HEK293 (cell line): ENCODE measurements at regions not wholly inside any gene's neighbourhood (a gene's known extent, or its start where the extent isn't known, plus 50 kb on each side); places are given as distances from the start of the nearest gene placed in this dataset.

Source experiments
- CTCF ChIA-PET: fragments of 350-600 bp; formaldehyde crosslinking; extraction: SDS; loops from one replicate; lab custom pipeline; 2021; ENCODE audit warnings: antibody characterized with exemption; lab: Yijun Ruan, JAX
- POLR2A ChIA-PET: fragments of 300-600 bp; formaldehyde crosslinking; extraction: SDS; loops from one replicate; lab custom pipeline; 2020; ENCODE audit warnings: antibody characterized with exemption, inconsistent platforms; lab: Yijun Ruan, JAX
- H3K27ac ChIP-seq: fragments of 200-500 bp; sonication (Bioruptor generic); 2 replicates; pipeline ENCODE4 v1.5.1; 2014; ENCODE audit warnings: low read depth, low read length, control low read depth, inconsistent platforms; ENCODE audit errors: extremely low read depth
- H3K36me3 ChIP-seq, 2 experiments: fragments of 200-500 bp in 1 of 2; sonication (Bioruptor generic) in 1 of 2; 1 replicate in 1 of 2; 2 replicates in 1 of 2; pipeline ENCODE4 v1.5.1; 2014 to 2017; ENCODE audit warnings: inconsistent platforms in 2 of 2, low read length in 2 of 2; ENCODE audit not compliant: control insufficient read depth in 2 of 2, insufficient read depth in 1 of 2
- H3K4me1 ChIP-seq: fragments of 200-500 bp; sonication (Bioruptor generic); 2 replicates; pipeline ENCODE4 v1.5.1; 2014; ENCODE audit warnings: mild to moderate bottlenecking, low read length, inconsistent platforms; ENCODE audit not compliant: control insufficient read depth, insufficient read depth
- H3K4me3 ChIP-seq: 2 replicates; pipeline ENCODE4 v1.5.1; 2011; ENCODE audit warnings: low read depth, mild to moderate bottlenecking, control low read depth, low read length, moderate library complexity
- H3K9me3 ChIP-seq: fragments of 200-500 bp; sonication (Bioruptor generic); 2 replicates; pipeline ENCODE4 v1.5.1; 2014; ENCODE audit warnings: low read depth, low read length, inconsistent platforms; ENCODE audit not compliant: control insufficient read depth, insufficient read depth
- BCL11A ChIP-seq: fragments of 450-650 bp; formaldehyde crosslinking; IDR thresholded peaks from 2 replicates; pipeline ENCODE4 v1.5.1; 2016; ENCODE audit warnings: low read depth, missing biosample characterization, missing genetic modification characterization
- GLI4 ChIP-seq: fragments of 450-650 bp; formaldehyde crosslinking; IDR thresholded peaks from 2 replicates; pipeline ENCODE4 v1.5.1; 2016; ENCODE audit warnings: missing biosample characterization, missing genetic modification characterization
- IKZF3 ChIP-seq: fragments of 450-650 bp; IDR thresholded peaks from 2 replicates; pipeline ENCODE4 v1.5.0; 2018; ENCODE audit warnings: missing biosample characterization, mild to moderate bottlenecking, missing genetic modification characterization, moderate library complexity
- SP7 ChIP-seq: fragments of 450-650 bp; formaldehyde crosslinking; IDR thresholded peaks from 2 replicates; pipeline ENCODE4 v1.5.1; 2016; ENCODE audit warnings: missing biosample characterization, missing genetic modification characterization
- ZBTB48 ChIP-seq: fragments of 450-650 bp; formaldehyde crosslinking; IDR thresholded peaks from 2 replicates; pipeline ENCODE4 v1.5.1; 2016; ENCODE audit warnings: missing biosample characterization, missing genetic modification characterization
- ZFP37 ChIP-seq: fragments of 450-650 bp; formaldehyde crosslinking; IDR thresholded peaks from 2 replicates; pipeline ENCODE4 v1.5.1; 2016; ENCODE audit warnings: missing biosample characterization, missing genetic modification characterization
- ZNF2 ChIP-seq: fragments of 450-650 bp; formaldehyde crosslinking; IDR thresholded peaks from 2 replicates; pipeline ENCODE4 v1.5.1; 2016; ENCODE audit warnings: missing biosample characterization, missing genetic modification characterization
- ZNF335 ChIP-seq: fragments of 450-650 bp; formaldehyde crosslinking; conservative IDR thresholded peaks from 2 replicates; pipeline ENCODE4 v1.5.1; 2016; ENCODE audit warnings: missing biosample characterization, missing genetic modification characterization
- ZNF558 ChIP-seq: fragments of 450-650 bp; formaldehyde crosslinking; IDR thresholded peaks from 2 replicates; pipeline ENCODE4 v1.5.1; 2016; ENCODE audit warnings: missing biosample characterization, missing genetic modification characterization
- ZNF560 ChIP-seq: fragments of 450-650 bp; formaldehyde crosslinking; IDR thresholded peaks from 2 replicates; pipeline ENCODE4 v1.5.1; 2017; ENCODE audit warnings: missing biosample characterization, missing genetic modification characterization, borderline replicate concordance
- ZNF561 ChIP-seq: fragments of 450-650 bp; IDR thresholded peaks from 2 replicates; pipeline ENCODE4 v1.5.1; 2018; ENCODE audit warnings: missing biosample characterization, missing genetic modification characterization, borderline replicate concordance
- ZNF623 ChIP-seq: fragments of 450-650 bp; formaldehyde crosslinking; IDR thresholded peaks from 2 replicates; pipeline ENCODE4 v1.5.1; 2016; ENCODE audit warnings: missing biosample characterization, missing genetic modification characterization
- ZNF837 ChIP-seq: fragments of 450-650 bp; formaldehyde crosslinking; IDR thresholded peaks from 2 replicates; pipeline ENCODE4 v1.5.1; 2016; ENCODE audit warnings: missing biosample characterization, missing genetic modification characterization
- ZXDB ChIP-seq: fragments of 450-650 bp; formaldehyde crosslinking; IDR thresholded peaks from 2 replicates; pipeline ENCODE4 v1.5.1; 2016; ENCODE audit warnings: missing biosample characterization, missing genetic modification characterization
- TF ChIP-seq, protein P1 (sequence below): fragments of 450-650 bp; formaldehyde crosslinking; IDR thresholded peaks from 2 replicates; pipeline ENCODE4; 2016; ENCODE audit warnings: missing biosample characterization, missing genetic modification characterization
- TF ChIP-seq, protein P2 (sequence below): fragments of 450-650 bp; formaldehyde crosslinking; IDR thresholded peaks from 2 replicates; pipeline ENCODE4 v1.5.1; 2016; ENCODE audit warnings: missing biosample characterization, missing genetic modification characterization
- TF ChIP-seq, protein P3 (sequence below): fragments of 450-650 bp; formaldehyde crosslinking; IDR thresholded peaks from 2 replicates; pipeline ENCODE4 v1.5.1; 2017; ENCODE audit warnings: missing biosample characterization, missing genetic modification characterization

DNA sequence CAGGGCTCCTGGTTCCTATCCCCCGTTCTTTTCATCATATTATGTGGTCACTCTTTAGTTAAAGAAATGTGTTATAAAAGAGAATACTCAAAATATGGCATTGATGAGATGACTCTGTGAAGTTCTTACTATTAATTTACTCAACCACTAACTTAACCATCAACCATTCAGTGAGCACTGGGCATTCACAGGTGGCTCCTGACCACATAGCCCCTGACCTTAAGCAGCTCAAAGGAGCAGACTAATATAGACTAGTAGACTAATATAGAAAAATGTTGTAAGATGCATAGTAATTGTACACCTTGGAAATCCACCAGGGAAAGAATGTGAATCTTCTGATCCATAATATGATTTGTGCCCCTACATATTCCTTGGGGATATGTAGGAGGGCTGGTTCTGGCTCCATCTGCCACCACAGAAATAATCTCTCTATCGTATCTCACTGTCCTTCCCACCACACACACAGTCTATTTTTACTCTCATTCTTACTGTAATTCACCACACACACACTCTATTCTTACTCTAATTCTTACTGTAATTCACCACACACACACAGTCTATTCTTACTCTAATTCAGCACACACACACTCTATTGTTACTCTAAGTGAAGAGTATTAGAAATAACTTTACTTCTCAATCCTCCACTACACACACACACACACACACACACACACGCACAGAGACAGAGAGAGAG is 188.9 kb upstream of the ITGA4 start (continued):
- TF ChIP-seq ZNF560 (tag by site-specific recombination), result no peak
- TF ChIP-seq ZNF335 (tag by site-specific recombination), result no peak
- no peak for TF ChIP-seq ZNF558 (tag by site-specific recombination)
- TF ChIP-seq BCL11A (tag by site-specific recombination), result no peak
- TF ChIP-seq ZXDB (tag by site-specific recombination), result no peak
- TF ChIP-seq GLI4 (tag by site-specific recombination), result no peak
- TF ChIP-seq, protein P1, sequence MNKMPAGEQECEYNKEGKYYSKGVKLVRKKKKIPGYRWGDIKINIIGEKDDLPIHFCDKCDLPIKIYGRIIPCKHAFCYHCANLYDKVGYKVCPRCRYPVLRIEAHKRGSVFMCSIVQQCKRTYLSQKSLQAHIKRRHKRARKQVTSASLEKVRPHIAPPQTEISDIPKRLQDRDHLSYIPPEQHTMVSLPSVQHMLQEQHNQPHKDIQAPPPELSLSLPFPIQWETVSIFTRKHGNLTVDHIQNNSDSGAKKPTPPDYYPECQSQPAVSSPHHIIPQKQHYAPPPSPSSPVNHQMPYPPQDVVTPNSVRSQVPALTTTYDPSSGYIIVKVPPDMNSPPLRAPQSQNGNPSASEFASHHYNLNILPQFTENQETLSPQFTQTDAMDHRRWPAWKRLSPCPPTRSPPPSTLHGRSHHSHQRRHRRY (tag by site-specific recombination), result no peak
- no peak for TF ChIP-seq SP7 (tag by site-specific recombination)
- no peak for TF ChIP-seq ZNF623 (tag by site-specific recombination)
- TF ChIP-seq ZFP37 (tag by site-specific recombination), result no peak
- no peak for TF ChIP-seq ZNF837 (tag by site-specific recombination)

DNA sequence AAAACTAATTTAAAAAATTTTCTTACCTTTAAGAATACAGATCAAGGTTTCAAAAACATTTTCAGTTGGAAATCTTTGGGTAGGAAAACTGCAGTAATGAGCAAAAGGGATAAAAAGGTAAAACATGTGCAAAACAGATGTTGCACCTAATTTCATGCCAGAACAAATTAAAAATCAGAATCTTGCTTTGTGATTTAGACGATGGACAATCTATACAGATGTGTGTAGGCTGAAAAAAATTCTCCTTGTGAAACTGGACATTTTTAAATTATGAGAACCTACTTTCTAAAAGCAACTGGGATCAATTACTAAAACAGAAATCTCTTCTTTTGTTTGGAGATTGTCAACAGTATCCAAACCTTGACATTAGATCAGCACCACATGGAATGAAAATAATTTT is 183.2 kb upstream of the ITGA4 start:
- no peaks in the 10 kb centered on the region for H3K4me1 ChIP-seq
- CTCF ChIA-PET, result no interaction called here
- TF ChIP-seq ZNF2 (tag by site-specific recombination), result no peak
- TF ChIP-seq IKZF3, result no peak
- TF ChIP-seq ZNF561, result no peak
- no peaks in the 10 kb centered on the region for H3K36me3 ChIP-seq
- H3K27ac ChIP-seq, result no peak overlapping the region
- POLR2A ChIA-PET, result no interaction called here
- no peaks in the 10 kb centered on the region for H3K9me3 ChIP-seq
- H3K4me3 ChIP-seq, result no peak overlapping the region

DNA sequence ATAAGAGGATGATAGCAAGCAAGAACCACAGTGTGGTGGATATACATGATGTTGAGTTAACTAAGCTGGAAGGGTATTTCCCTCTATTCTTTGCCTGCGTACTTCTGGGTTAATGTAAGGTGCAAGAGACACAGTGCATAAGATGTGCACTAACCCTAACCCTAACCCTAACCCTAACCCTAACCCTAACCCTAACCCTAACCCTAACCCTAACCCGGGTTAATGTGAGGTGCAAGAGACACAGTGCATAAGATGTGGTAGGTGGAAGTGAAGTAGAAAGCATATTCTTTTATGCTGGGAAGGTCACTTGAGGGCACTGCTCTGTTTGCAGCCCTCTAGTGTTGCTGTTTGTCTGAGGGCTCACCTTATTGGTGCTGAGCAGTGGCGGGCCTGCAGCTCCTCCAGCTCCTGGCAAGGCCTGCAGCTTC is 181.5 kb upstream of the ITGA4 start:
- Histone ChIP-seq H3K27ac (no peak overlapping the region), H3K4me1 (no peaks in the 10 kb centered on the region), H3K4me3 (no peak overlapping the region), H3K36me3 (no peaks in the 10 kb centered on the region), H3K9me3 (no peaks in the 10 kb centered on the region)
- TF ChIP-seq ZBTB48 (tag by site-specific recombination), result peak; percentile 44; the same call in 1 of the 2 replicates
- TF ChIP-seq, protein P2, sequence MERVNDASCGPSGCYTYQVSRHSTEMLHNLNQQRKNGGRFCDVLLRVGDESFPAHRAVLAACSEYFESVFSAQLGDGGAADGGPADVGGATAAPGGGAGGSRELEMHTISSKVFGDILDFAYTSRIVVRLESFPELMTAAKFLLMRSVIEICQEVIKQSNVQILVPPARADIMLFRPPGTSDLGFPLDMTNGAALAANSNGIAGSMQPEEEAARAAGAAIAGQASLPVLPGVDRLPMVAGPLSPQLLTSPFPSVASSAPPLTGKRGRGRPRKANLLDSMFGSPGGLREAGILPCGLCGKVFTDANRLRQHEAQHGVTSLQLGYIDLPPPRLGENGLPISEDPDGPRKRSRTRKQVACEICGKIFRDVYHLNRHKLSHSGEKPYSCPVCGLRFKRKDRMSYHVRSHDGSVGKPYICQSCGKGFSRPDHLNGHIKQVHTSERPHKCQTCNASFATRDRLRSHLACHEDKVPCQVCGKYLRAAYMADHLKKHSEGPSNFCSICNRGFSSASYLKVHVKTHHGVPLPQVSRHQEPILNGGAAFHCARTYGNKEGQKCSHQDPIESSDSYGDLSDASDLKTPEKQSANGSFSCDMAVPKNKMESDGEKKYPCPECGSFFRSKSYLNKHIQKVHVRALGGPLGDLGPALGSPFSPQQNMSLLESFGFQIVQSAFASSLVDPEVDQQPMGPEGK (tag by site-specific recombination), result no peak
- CTCF ChIA-PET, result interaction anchor here (0.7 kb wide), 1 partner anchor 114 kb away, joined by 3 read pairs; no protein-coding TSS in a partner anchor
- POLR2A ChIA-PET, result no interaction called here

DNA sequence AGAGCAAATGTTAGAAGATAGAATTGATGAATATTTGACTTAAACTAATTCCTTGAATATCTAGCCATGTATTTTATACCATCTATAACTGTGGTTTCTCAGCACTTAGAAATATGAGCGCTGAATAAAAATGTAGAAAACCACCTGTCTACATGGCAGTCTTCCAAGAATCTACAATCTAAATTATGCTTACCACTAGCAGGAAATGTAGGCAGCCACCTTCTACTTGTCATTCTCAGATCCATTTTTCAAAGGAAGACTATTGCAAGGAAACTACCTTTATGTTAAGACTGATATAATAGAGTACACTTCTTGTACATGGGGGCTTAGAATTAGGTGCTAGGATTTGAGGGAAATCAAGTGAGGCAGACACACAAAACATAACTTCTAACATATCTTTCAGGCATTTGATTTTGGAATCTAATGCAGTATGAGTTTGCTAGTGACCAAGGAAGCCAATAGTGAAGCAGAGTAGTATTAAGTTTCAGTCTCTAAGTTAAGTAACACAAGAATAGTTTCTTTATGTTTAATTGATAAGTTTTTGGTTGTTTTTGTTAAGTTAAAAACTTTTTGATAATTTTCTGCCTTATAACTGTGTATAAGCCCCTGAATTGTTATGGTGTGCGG is 175.9 kb upstream of the ITGA4 start:
- Histone ChIP-seq H3K36me3 (no peaks in the 10 kb centered on the region), H3K4me3 (no peak overlapping the region), H3K27ac (no peak overlapping the region), H3K4me1 (no peaks in the 10 kb centered on the region), H3K9me3 (no peaks in the 10 kb centered on the region)
- CTCF ChIA-PET, result no interaction called here
- POLR2A ChIA-PET, result no interaction called here
- TF ChIP-seq, protein P3, sequence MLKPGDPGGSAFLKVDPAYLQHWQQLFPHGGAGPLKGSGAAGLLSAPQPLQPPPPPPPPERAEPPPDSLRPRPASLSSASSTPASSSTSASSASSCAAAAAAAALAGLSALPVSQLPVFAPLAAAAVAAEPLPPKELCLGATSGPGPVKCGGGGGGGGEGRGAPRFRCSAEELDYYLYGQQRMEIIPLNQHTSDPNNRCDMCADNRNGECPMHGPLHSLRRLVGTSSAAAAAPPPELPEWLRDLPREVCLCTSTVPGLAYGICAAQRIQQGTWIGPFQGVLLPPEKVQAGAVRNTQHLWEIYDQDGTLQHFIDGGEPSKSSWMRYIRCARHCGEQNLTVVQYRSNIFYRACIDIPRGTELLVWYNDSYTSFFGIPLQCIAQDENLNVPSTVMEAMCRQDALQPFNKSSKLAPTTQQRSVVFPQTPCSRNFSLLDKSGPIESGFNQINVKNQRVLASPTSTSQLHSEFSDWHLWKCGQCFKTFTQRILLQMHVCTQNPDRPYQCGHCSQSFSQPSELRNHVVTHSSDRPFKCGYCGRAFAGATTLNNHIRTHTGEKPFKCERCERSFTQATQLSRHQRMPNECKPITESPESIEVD (tag by site-specific recombination), result no peak
